SU-DHL-6 (cell line): ENCODE measurements at regions not wholly inside any gene's neighbourhood (a gene's known extent, or its start where the extent isn't known, plus 50 kb on each side); places are given as distances from the start of the nearest gene placed in this dataset.

Experiments used
- H2AFZ ChIP-seq: fragments of 200-600 bp; sonication (generic); 2 replicates; pipeline ENCODE4 v1.6.1; 2014; ENCODE audit warnings: low read depth, mild to moderate bottlenecking, moderate library complexity, mixed read lengths, antibody characterized with exemption, low read length; ENCODE audit not compliant: severe bottlenecking
- H3F3A ChIP-seq: fragments of 200-600 bp; shearing (Covaris generic); 2 replicates; pipeline ENCODE4 v1.6.0; 2016; ENCODE audit warnings: antibody characterized with exemption, mild to moderate bottlenecking; ENCODE audit not compliant: insufficient read depth
- H3K27ac ChIP-seq: fragments of 200-600 bp; sonication (generic); 2 replicates; pipeline ENCODE4 v1.5.1; 2016; ENCODE audit warnings: low read depth, mild to moderate bottlenecking, low read length, moderate library complexity, mixed read lengths
- H3K27me3 ChIP-seq: fragments of 200-600 bp; sonication (generic), shearing (Covaris generic); 2 replicates; pipeline ENCODE4 v1.6.0; 2014; ENCODE audit warnings: mild to moderate bottlenecking, low read length
- H3K36me3 ChIP-seq: fragments of 200-600 bp; sonication (generic); 2 replicates; pipeline ENCODE4 v1.6.1; 2014; ENCODE audit warnings: mild to moderate bottlenecking, low read length, mixed read lengths
- H3K4me2 ChIP-seq: fragments of 300-600, 200-600 bp; shearing (Covaris generic), sonication (generic); 2 replicates; pipeline ENCODE4 v1.6.0; 2014; ENCODE audit warnings: low read length, low read depth, mild to moderate bottlenecking; ENCODE audit not compliant: poor library complexity, severe bottlenecking
- H3K4me3 ChIP-seq: fragments of 200-600 bp; sonication (generic); 2 replicates; pipeline ENCODE4 v1.5.1; 2014; ENCODE audit warnings: antibody characterized with exemption, low read length, mild to moderate bottlenecking, mixed read lengths; ENCODE audit not compliant: insufficient read depth, poor library complexity, severe bottlenecking
- H3K79me2 ChIP-seq: fragments of 200-600 bp; sonication (generic); 2 replicates; pipeline ENCODE4 v1.6.1; 2014; ENCODE audit warnings: mild to moderate bottlenecking, low read length, moderate library complexity; ENCODE audit not compliant: insufficient read depth
- H3K9ac ChIP-seq: fragments of 200-600 bp; sonication (generic); 2 replicates; pipeline ENCODE4 v1.7.0; 2014; ENCODE audit warnings: mild to moderate bottlenecking, low read length
- H3K9me2 ChIP-seq: fragments of 200-600 bp; sonication (generic); replicated peaks from 2 replicates; pipeline ENCODE4 v1.6.1; 2014; ENCODE audit warnings: low read length; ENCODE audit not compliant: insufficient read depth
- H3K9me3 ChIP-seq: fragments of 200-600 bp; sonication (generic); 2 replicates; pipeline ENCODE4 v1.6.1; 2014; ENCODE audit warnings: low read length, mixed read lengths; ENCODE audit not compliant: insufficient read depth
- H4K20me1 ChIP-seq: fragments of 200-600 bp; sonication (generic); 2 replicates; pipeline ENCODE4 v1.6.1; 2014; ENCODE audit warnings: low read depth, mild to moderate bottlenecking, antibody characterized with exemption, low read length, moderate library complexity, mixed read lengths
- EZH2phosphoT487 ChIP-seq: fragments of 200-600 bp; sonication (generic), shearing (Covaris generic); conservative IDR thresholded peaks from 2 replicates; pipeline ENCODE4 v1.6.1; 2018; ENCODE audit warnings: mild to moderate bottlenecking, antibody characterized with exemption, low read length, moderate library complexity, mixed read lengths
- TF ChIP-seq, protein P1 (sequence below): fragments of 200-600 bp; sonication (generic); IDR thresholded peaks from one replicate; pipeline ENCODE4 v1.5.1; 2017; ENCODE audit warnings: antibody characterized with exemption, mild to moderate bottlenecking, low read length, moderate library complexity; ENCODE audit not compliant: insufficient read depth, poor library complexity, severe bottlenecking

DNA sequence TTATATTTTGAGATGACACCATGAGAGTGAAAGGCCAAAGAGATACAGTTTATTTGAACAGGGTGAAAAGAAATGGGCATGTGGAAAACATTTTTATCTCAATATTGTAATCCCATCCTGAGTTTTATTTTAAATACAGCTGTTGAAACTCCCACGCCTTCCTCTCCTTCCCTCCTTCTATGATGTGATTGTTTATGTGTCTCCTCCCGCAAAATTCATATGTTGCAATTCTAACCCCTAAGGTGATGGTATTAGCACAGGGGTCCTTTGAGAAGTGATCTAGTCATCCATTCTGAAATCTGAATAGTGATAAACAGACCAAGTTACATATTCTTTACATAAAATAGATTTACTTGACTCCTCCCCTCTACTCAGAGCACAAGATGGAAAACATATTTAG, 1275.4 kb upstream of the C9orf72 start:
- Histone ChIP-seq H3K27ac (no peak overlapping the region), H3K4me2 (no peak overlapping the region), H3K9ac (no peak overlapping the region), H3K9me3 (no peaks in the 10 kb centered on the region), H4K20me1 (no peaks in the 10 kb centered on the region), H3K79me2 (no peaks in the 10 kb centered on the region), H3K4me3 (no peak overlapping the region), H3F3A (no peaks in the 10 kb centered on the region), H3K36me3 (no peaks in the 10 kb centered on the region), H3K27me3 (no peaks in the 10 kb centered on the region), H3K9me2 (no peaks in the 10 kb centered on the region; the same call in 1 of the 2 replicates), H2AFZ (no peak overlapping the region)
- TF ChIP-seq EZH2phosphoT487 = no peak
- TF ChIP-seq, protein P1, sequence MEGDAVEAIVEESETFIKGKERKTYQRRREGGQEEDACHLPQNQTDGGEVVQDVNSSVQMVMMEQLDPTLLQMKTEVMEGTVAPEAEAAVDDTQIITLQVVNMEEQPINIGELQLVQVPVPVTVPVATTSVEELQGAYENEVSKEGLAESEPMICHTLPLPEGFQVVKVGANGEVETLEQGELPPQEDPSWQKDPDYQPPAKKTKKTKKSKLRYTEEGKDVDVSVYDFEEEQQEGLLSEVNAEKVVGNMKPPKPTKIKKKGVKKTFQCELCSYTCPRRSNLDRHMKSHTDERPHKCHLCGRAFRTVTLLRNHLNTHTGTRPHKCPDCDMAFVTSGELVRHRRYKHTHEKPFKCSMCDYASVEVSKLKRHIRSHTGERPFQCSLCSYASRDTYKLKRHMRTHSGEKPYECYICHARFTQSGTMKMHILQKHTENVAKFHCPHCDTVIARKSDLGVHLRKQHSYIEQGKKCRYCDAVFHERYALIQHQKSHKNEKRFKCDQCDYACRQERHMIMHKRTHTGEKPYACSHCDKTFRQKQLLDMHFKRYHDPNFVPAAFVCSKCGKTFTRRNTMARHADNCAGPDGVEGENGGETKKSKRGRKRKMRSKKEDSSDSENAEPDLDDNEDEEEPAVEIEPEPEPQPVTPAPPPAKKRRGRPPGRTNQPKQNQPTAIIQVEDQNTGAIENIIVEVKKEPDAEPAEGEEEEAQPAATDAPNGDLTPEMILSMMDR = no peak

DNA sequence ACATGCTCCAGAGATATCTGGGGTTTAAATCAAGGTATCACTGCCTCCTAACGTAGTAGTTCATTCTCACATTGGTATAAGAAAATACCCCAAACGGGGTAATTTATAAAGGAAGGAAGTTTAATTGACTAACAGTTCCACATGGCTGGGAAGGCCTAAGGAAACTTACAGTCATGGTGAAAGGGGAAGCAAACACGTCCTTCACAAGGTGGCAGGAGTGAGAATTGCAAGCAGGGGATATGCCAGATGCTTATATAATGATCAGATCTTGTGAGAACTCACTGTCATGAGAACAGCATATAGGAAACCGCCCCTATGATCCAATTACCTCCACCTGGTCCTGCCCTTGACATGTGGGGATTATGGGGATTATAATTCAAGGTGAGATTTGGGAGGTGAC, 1280.2 kb upstream of the C9orf72 start:
- H3K9me2 ChIP-seq = no peaks in the 10 kb centered on the region; the same call in 1 of the 2 replicates
- H3K79me2 ChIP-seq = no peaks in the 10 kb centered on the region
- TF ChIP-seq, protein P1 = no peak
- no peaks in the 10 kb centered on the region for H3F3A ChIP-seq
- no peak overlapping the region for H2AFZ ChIP-seq
- no peaks in the 10 kb centered on the region for H3K9me3 ChIP-seq
- no peaks in the 10 kb centered on the region for H3K27me3 ChIP-seq
- no peak overlapping the region for H3K4me3 ChIP-seq
- H4K20me1 ChIP-seq = no peaks in the 10 kb centered on the region
- no peak overlapping the region for H3K4me2 ChIP-seq
- H3K27ac ChIP-seq = no peak overlapping the region
- H3K36me3 ChIP-seq = no peaks in the 10 kb centered on the region
- no peak overlapping the region for H3K9ac ChIP-seq

DNA sequence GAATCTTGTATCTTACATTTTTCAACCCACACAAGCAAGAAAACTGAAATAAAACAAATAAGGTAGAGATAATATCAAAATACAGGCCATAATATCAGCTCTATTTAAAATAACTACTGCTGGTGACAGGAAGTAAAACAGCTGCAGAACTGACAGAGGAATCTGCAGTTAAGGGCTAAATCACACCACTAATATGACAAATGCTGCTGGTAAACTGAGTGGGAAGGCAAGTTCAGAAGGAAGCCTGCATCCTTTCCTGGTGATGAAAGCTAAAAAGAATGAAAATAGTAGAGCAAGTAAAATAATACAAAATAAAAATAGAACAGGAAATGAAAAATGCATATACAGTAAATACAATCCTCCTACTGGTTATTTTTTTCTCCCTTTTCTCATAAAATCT, 1293.7 kb upstream of the C9orf72 start:
- H4K20me1 ChIP-seq = no peaks in the 10 kb centered on the region
- no peak overlapping the region for H2AFZ ChIP-seq
- H3K4me3 ChIP-seq = no peak overlapping the region
- no peaks in the 10 kb centered on the region for H3F3A ChIP-seq
- H3K79me2 ChIP-seq = no peaks in the 10 kb centered on the region
- no peak overlapping the region for H3K9ac ChIP-seq
- no peaks in the 10 kb centered on the region for H3K36me3 ChIP-seq
- H3K27me3 ChIP-seq = no peaks in the 10 kb centered on the region
- no peak overlapping the region for H3K4me2 ChIP-seq
- no peak overlapping the region for H3K27ac ChIP-seq
- H3K9me2 ChIP-seq = no peaks in the 10 kb centered on the region
- H3K9me3 ChIP-seq = no peaks in the 10 kb centered on the region
- TF ChIP-seq, protein P1 = no peak
- TF ChIP-seq EZH2phosphoT487 = no peak
